Activated CD8-positive, alpha-beta T cell treated with anti-CD3 and anti-CD28 coated beads, Interleukin-2, amount 10 ng/mL, durations not matched to agents 7 days and 5 days (primary cell): ENCODE measurements at regions not wholly inside any gene's neighbourhood (a gene's known extent, or its start where the extent isn't known, plus 50 kb on each side); places are given as distances from the start of the nearest gene placed in this dataset.
"Not testable (repeated sequence)": the region's sequence is repeated elsewhere in the genome, so short reads cannot be mapped to it uniquely, and the experiment has no call there.

ENCODE experiments used
- ATAC-seq: fragments of 150-1000 bp; cut with Tn5 transposase; one replicate; pipeline ENCODE4 v1.10.0; 2021; ENCODE audit warnings: moderate library complexity
- CTCF ChIA-PET: fragments of 350-600 bp; sonication (Branson Sonifier 250); formaldehyde crosslinking; loops from one replicate; lab custom pipeline; 2021; ENCODE audit warnings: antibody characterized with exemption; lab: Charles Lee
- POLR2A ChIA-PET: fragments of 350-600 bp; sonication (Branson Sonifier 250); formaldehyde crosslinking; loops from one replicate; lab custom pipeline; 2021; ENCODE audit warnings: antibody characterized with exemption; lab: Charles Lee
- DNase-seq: peaks from one replicate; pipeline ENCODE4 v3.0.0-alpha.2; 2020
- H3K27ac Mint-ChIP-seq: one replicate; pipeline ENCODE4 v1.8.0; 2021; ENCODE audit warnings: mild to moderate bottlenecking, mixed read lengths
- H3K27me3 Mint-ChIP-seq: one replicate; pipeline ENCODE4 v1.8.0; 2021; ENCODE audit warnings: low read depth, mixed read lengths
- H3K36me3 Mint-ChIP-seq: one replicate; pipeline ENCODE4 v1.8.0; 2021; ENCODE audit warnings: low read depth, mixed read lengths
- H3K4me1 Mint-ChIP-seq: one replicate; pipeline ENCODE4 v1.8.0; 2021; ENCODE audit warnings: low read depth, mixed read lengths
- H3K4me3 Mint-ChIP-seq: one replicate; pipeline ENCODE4 v1.8.0; 2021; ENCODE audit warnings: mild to moderate bottlenecking, mixed read lengths
- H3K9me3 Mint-ChIP-seq: one replicate; pipeline ENCODE4 v1.8.0; 2022; ENCODE audit warnings: mixed read lengths; ENCODE audit not compliant: insufficient read depth

GRCh38 chr4:66785479-66785878 is 759.8 kb downstream of the CENPC start:
- no peak overlapping the region for H3K4me3 Mint-ChIP-seq
- H3K27ac Mint-ChIP-seq: no peak overlapping the region
- H3K36me3 Mint-ChIP-seq: no peaks in the 10 kb centered on the region
- no peaks in the 10 kb centered on the region for H3K4me1 Mint-ChIP-seq
- ChIA-PET CTCF (no interaction called here), POLR2A (no interaction called here)
- no peak for ATAC-seq
- peaks cover 8% of the 10 kb centered on the region for H3K9me3 Mint-ChIP-seq
- H3K27me3 Mint-ChIP-seq: no peaks in the 10 kb centered on the region
- DNase-seq: no peak

- H3K4me3 Mint-ChIP-seq, H3K36me3 Mint-ChIP-seq, POLR2A ChIA-PET, H3K27me3 Mint-ChIP-seq, DNase-seq, H3K9me3 Mint-ChIP-seq, H3K27ac Mint-ChIP-seq, ATAC-seq, CTCF ChIA-PET, H3K4me1 Mint-ChIP-seq: not testable (repeated sequence)
Observed at GRCh38 chr4:66782751-66783150, 762.6 kb downstream of the CENPC start.

- ATAC-seq (no peak), DNase-seq (no peak)
- Mint-ChIP-seq H3K9me3 (peaks cover 4% of the 10 kb centered on the region), H3K36me3 (no peaks in the 10 kb centered on the region), H3K27me3 (no peaks in the 10 kb centered on the region), H3K4me3 (no peak overlapping the region), H3K4me1 (no peaks in the 10 kb centered on the region), H3K27ac (no peak overlapping the region)
- POLR2A ChIA-PET: no interaction called here
- CTCF ChIA-PET: no interaction called here
Observed at GRCh38 chr4:66777097-66777496, 768.2 kb downstream of the CENPC start.

- DNase-seq (no peak), ATAC-seq (no peak)
- no peaks in the 10 kb centered on the region for H3K27me3 Mint-ChIP-seq
- H3K36me3 Mint-ChIP-seq: no peaks in the 10 kb centered on the region
- no peaks in the 10 kb centered on the region for H3K4me1 Mint-ChIP-seq
- H3K9me3 Mint-ChIP-seq: peaks cover 4% of the 10 kb centered on the region
- CTCF ChIA-PET: no interaction called here
- no peak overlapping the region for H3K27ac Mint-ChIP-seq
- no peak overlapping the region for H3K4me3 Mint-ChIP-seq
- POLR2A ChIA-PET: no interaction called here
Observed at GRCh38 chr4:66769441-66769840, 775.9 kb downstream of the CENPC start.

- Mint-ChIP-seq H3K4me1 (no peaks in the 10 kb centered on the region), H3K27me3 (no peaks in the 10 kb centered on the region), H3K36me3 (no peaks in the 10 kb centered on the region), H3K9me3 (peaks cover 4% of the 10 kb centered on the region), H3K27ac (no peak overlapping the region), H3K4me3 (no peak overlapping the region)
- ATAC-seq (no peak), DNase-seq (no peak)
- ChIA-PET CTCF (no interaction called here), POLR2A (no interaction called here)
Observed at GRCh38 chr4:66767442-66767841, 777.9 kb downstream of the CENPC start.

GRCh38 chr4:66766557-66766956 is 778.7 kb downstream of the CENPC start:
- ATAC-seq (no peak), DNase-seq (no peak)
- ChIA-PET POLR2A (no interaction called here), CTCF (no interaction called here)
- Mint-ChIP-seq H3K36me3 (no peaks in the 10 kb centered on the region), H3K4me1 (no peaks in the 10 kb centered on the region), H3K27ac (no peak overlapping the region), H3K4me3 (no peak overlapping the region), H3K27me3 (no peaks in the 10 kb centered on the region), H3K9me3 (no peaks in the 10 kb centered on the region)

GRCh38 chr4:66750273-66750672 is 795.0 kb downstream of the CENPC start:
- ChIA-PET POLR2A (no interaction called here), CTCF (no interaction called here)
- Mint-ChIP-seq H3K4me3 (no peak overlapping the region), H3K27me3 (no peaks in the 10 kb centered on the region), H3K4me1 (no peaks in the 10 kb centered on the region), H3K36me3 (no peaks in the 10 kb centered on the region), H3K9me3 (no peaks in the 10 kb centered on the region), H3K27ac (no peak overlapping the region)
- no peak for DNase-seq
- ATAC-seq: no peak

GRCh38 chr4:66746918-66747317 is 798.4 kb downstream of the CENPC start:
- CTCF ChIA-PET, H3K27me3 Mint-ChIP-seq, H3K9me3 Mint-ChIP-seq, H3K4me1 Mint-ChIP-seq, H3K4me3 Mint-ChIP-seq, H3K27ac Mint-ChIP-seq, DNase-seq, POLR2A ChIA-PET, H3K36me3 Mint-ChIP-seq, ATAC-seq: not testable (repeated sequence)

GRCh38 chr4:66741081-66741480 is 804.2 kb downstream of the CENPC start:
- CTCF ChIA-PET: no interaction called here
- ATAC-seq: no peak
- H3K4me1 Mint-ChIP-seq: no peaks in the 10 kb centered on the region
- no peaks in the 10 kb centered on the region for H3K36me3 Mint-ChIP-seq
- no peak overlapping the region for H3K4me3 Mint-ChIP-seq
- no peak for DNase-seq
- no peaks in the 10 kb centered on the region for H3K9me3 Mint-ChIP-seq
- no peak overlapping the region for H3K27ac Mint-ChIP-seq
- no peaks in the 10 kb centered on the region for H3K27me3 Mint-ChIP-seq
- POLR2A ChIA-PET: no interaction called here

GRCh38 chr4:66736606-66737005 is 808.7 kb downstream of the CENPC start:
- POLR2A ChIA-PET: no interaction called here
- Mint-ChIP-seq H3K4me1 (no peaks in the 10 kb centered on the region), H3K36me3 (no peaks in the 10 kb centered on the region), H3K27ac (no peak overlapping the region), H3K4me3 (no peak overlapping the region), H3K9me3 (no peaks in the 10 kb centered on the region), H3K27me3 (no peaks in the 10 kb centered on the region)
- CTCF ChIA-PET: no interaction called here
- ATAC-seq (no peak), DNase-seq (no peak)

GRCh38 chr4:66728280-66728679 is 817.0 kb downstream of the CENPC start:
- Mint-ChIP-seq H3K4me1 (no peaks in the 10 kb centered on the region), H3K4me3 (no peak overlapping the region), H3K27me3 (no peaks in the 10 kb centered on the region), H3K27ac (no peak overlapping the region), H3K9me3 (no peaks in the 10 kb centered on the region), H3K36me3 (no peaks in the 10 kb centered on the region)
- CTCF ChIA-PET: no interaction called here
- DNase-seq (no peak), ATAC-seq (no peak)
- POLR2A ChIA-PET: no interaction called here

GRCh38 chr4:66712301-66712921 is 832.9 kb downstream of the CENPC start:
- not testable (repeated sequence) for H3K27ac Mint-ChIP-seq

GRCh38 chr4:66704243-66704642 is 841.1 kb downstream of the CENPC start:
- POLR2A ChIA-PET: no interaction called here
- no peak overlapping the region for H3K27ac Mint-ChIP-seq
- no peaks in the 10 kb centered on the region for H3K9me3 Mint-ChIP-seq
- DNase-seq (no peak), ATAC-seq (no peak)
- H3K4me1 Mint-ChIP-seq: no peaks in the 10 kb centered on the region
- no peaks in the 10 kb centered on the region for H3K27me3 Mint-ChIP-seq
- H3K36me3 Mint-ChIP-seq: no peaks in the 10 kb centered on the region
- H3K4me3 Mint-ChIP-seq: no peak overlapping the region
- CTCF ChIA-PET: no interaction called here

More at GRCh38 chr4:66712301-66712921, 832.9 kb downstream of the CENPC start:
- CTCF ChIA-PET, H3K36me3 Mint-ChIP-seq, H3K4me3 Mint-ChIP-seq, H3K4me1 Mint-ChIP-seq, POLR2A ChIA-PET, H3K27me3 Mint-ChIP-seq, DNase-seq, ATAC-seq: not testable (repeated sequence)
- peaks cover 12% of the 10 kb centered on the region for H3K9me3 Mint-ChIP-seq
